HEK293 (cell line): ENCODE measurements at regions not wholly inside any gene's neighbourhood (a gene's known extent, or its start where the extent isn't known, plus 50 kb on each side); places are given as distances from the start of the nearest gene placed in this dataset.

Experiments used
- KLF10 ChIP-seq: fragments of 450-650 bp; IDR thresholded peaks from 2 replicates; pipeline ENCODE4 v1.5.1; 2018; ENCODE audit warnings: missing biosample characterization, mild to moderate bottlenecking, missing genetic modification characterization
- SETDB1 ChIP-seq: IDR thresholded peaks from one replicate; pipeline ENCODE4 v1.6.1; 2017; ENCODE audit warnings: mild to moderate bottlenecking, low read length, moderate library complexity, mixed read lengths; ENCODE audit not compliant: insufficient read length
- ZFP37 ChIP-seq: fragments of 450-650 bp; formaldehyde crosslinking; IDR thresholded peaks from 2 replicates; pipeline ENCODE4 v1.5.1; 2016; ENCODE audit warnings: missing biosample characterization, missing genetic modification characterization
- ZNF121 ChIP-seq: fragments of 450-650 bp; formaldehyde crosslinking; IDR thresholded peaks from 2 replicates; pipeline ENCODE4 v1.5.1; 2016; ENCODE audit warnings: missing biosample characterization, missing genetic modification characterization
- ZNF184 ChIP-seq: fragments of 450-650 bp; IDR thresholded peaks from 2 replicates; pipeline ENCODE4 v1.5.1; 2018; ENCODE audit warnings: missing biosample characterization, mild to moderate bottlenecking, missing genetic modification characterization
- ZNF530 ChIP-seq: fragments of 450-650 bp; formaldehyde crosslinking; IDR thresholded peaks from 2 replicates; pipeline ENCODE4 v1.5.1; 2016; ENCODE audit warnings: low read depth, missing biosample characterization, missing genetic modification characterization
- ZNF624 ChIP-seq: fragments of 450-650 bp; formaldehyde crosslinking; IDR thresholded peaks from 2 replicates; pipeline ENCODE4 v1.5.1; 2017; ENCODE audit warnings: missing biosample characterization, missing genetic modification characterization
- ZNF658 ChIP-seq: fragments of 450-650 bp; formaldehyde crosslinking; IDR thresholded peaks from 2 replicates; pipeline ENCODE4; 2016; ENCODE audit warnings: missing biosample characterization, missing genetic modification characterization
- ZNF843 ChIP-seq: fragments of 450-650 bp; formaldehyde crosslinking; IDR thresholded peaks from 2 replicates; pipeline ENCODE4 v1.5.1; 2016; ENCODE audit warnings: missing biosample characterization, missing genetic modification characterization
- ZSCAN30 ChIP-seq: fragments of 450-650 bp; IDR thresholded peaks from 2 replicates; pipeline ENCODE4 v1.5.1; 2018; ENCODE audit warnings: missing biosample characterization, mild to moderate bottlenecking, missing genetic modification characterization, moderate library complexity
- TF ChIP-seq, protein P1 (sequence below): fragments of 450-650 bp; formaldehyde crosslinking; IDR thresholded peaks from 2 replicates; pipeline ENCODE4 v1.5.1; 2016; ENCODE audit warnings: missing biosample characterization, missing genetic modification characterization
- TF ChIP-seq, protein P2 (sequence below): fragments of 450-650 bp; formaldehyde crosslinking; IDR thresholded peaks from 2 replicates; pipeline ENCODE4 v1.5.1; 2017; ENCODE audit warnings: missing biosample characterization, missing genetic modification characterization
- TF ChIP-seq, protein P3 (sequence below): fragments of 450-650 bp; formaldehyde crosslinking; IDR thresholded peaks from 2 replicates; pipeline ENCODE4 v1.5.1; 2016; ENCODE audit warnings: missing biosample characterization, missing genetic modification characterization
- TF ChIP-seq, protein P4 (sequence below): fragments of 450-650 bp; formaldehyde crosslinking; IDR thresholded peaks from 2 replicates; pipeline ENCODE4 v1.5.1; 2016; ENCODE audit warnings: missing biosample characterization, missing genetic modification characterization

DNA sequence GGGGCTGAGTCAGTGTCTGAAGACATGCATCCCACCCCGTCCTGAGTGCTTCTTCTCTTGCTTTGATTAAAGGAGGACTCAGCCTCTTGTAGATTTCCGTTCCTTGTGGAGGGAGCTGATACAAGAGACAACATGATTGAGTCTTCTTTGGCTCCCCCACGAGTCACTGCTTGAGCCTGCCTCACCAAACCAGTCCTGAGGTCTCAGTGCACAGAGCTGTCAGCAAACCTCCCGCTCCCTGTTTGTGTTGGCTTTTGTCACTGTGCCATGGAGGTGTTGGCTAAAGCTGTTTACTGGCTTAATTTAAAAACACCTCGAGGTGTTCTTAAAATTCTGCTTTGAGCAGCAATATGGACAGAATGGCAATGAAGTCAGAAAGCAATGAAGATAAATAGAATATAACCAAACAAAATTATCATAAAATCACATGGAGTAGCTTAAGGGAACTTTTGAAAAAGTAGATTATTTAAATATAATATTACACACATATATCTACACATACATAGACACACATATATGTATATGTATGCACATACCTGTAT, 234.1 kb upstream of the ANKRD55 start:
- no peak for TF ChIP-seq ZNF624 (tag by site-specific recombination)
- TF ChIP-seq ZNF121 (tag by site-specific recombination), result no peak
- TF ChIP-seq, protein P1, sequence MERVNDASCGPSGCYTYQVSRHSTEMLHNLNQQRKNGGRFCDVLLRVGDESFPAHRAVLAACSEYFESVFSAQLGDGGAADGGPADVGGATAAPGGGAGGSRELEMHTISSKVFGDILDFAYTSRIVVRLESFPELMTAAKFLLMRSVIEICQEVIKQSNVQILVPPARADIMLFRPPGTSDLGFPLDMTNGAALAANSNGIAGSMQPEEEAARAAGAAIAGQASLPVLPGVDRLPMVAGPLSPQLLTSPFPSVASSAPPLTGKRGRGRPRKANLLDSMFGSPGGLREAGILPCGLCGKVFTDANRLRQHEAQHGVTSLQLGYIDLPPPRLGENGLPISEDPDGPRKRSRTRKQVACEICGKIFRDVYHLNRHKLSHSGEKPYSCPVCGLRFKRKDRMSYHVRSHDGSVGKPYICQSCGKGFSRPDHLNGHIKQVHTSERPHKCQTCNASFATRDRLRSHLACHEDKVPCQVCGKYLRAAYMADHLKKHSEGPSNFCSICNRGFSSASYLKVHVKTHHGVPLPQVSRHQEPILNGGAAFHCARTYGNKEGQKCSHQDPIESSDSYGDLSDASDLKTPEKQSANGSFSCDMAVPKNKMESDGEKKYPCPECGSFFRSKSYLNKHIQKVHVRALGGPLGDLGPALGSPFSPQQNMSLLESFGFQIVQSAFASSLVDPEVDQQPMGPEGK (tag by site-specific recombination), result no peak
- TF ChIP-seq ZNF184, result no peak
- TF ChIP-seq, protein P2, sequence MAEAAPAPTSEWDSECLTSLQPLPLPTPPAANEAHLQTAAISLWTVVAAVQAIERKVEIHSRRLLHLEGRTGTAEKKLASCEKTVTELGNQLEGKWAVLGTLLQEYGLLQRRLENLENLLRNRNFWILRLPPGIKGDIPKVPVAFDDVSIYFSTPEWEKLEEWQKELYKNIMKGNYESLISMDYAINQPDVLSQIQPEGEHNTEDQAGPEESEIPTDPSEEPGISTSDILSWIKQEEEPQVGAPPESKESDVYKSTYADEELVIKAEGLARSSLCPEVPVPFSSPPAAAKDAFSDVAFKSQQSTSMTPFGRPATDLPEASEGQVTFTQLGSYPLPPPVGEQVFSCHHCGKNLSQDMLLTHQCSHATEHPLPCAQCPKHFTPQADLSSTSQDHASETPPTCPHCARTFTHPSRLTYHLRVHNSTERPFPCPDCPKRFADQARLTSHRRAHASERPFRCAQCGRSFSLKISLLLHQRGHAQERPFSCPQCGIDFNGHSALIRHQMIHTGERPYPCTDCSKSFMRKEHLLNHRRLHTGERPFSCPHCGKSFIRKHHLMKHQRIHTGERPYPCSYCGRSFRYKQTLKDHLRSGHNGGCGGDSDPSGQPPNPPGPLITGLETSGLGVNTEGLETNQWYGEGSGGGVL (tag by site-specific recombination), result no peak
- TF ChIP-seq, protein P3, sequence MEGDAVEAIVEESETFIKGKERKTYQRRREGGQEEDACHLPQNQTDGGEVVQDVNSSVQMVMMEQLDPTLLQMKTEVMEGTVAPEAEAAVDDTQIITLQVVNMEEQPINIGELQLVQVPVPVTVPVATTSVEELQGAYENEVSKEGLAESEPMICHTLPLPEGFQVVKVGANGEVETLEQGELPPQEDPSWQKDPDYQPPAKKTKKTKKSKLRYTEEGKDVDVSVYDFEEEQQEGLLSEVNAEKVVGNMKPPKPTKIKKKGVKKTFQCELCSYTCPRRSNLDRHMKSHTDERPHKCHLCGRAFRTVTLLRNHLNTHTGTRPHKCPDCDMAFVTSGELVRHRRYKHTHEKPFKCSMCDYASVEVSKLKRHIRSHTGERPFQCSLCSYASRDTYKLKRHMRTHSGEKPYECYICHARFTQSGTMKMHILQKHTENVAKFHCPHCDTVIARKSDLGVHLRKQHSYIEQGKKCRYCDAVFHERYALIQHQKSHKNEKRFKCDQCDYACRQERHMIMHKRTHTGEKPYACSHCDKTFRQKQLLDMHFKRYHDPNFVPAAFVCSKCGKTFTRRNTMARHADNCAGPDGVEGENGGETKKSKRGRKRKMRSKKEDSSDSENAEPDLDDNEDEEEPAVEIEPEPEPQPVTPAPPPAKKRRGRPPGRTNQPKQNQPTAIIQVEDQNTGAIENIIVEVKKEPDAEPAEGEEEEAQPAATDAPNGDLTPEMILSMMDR (tag by site-specific recombination), result no peak
- no peak for TF ChIP-seq ZNF658 (tag by site-specific recombination)
- TF ChIP-seq, protein P4, sequence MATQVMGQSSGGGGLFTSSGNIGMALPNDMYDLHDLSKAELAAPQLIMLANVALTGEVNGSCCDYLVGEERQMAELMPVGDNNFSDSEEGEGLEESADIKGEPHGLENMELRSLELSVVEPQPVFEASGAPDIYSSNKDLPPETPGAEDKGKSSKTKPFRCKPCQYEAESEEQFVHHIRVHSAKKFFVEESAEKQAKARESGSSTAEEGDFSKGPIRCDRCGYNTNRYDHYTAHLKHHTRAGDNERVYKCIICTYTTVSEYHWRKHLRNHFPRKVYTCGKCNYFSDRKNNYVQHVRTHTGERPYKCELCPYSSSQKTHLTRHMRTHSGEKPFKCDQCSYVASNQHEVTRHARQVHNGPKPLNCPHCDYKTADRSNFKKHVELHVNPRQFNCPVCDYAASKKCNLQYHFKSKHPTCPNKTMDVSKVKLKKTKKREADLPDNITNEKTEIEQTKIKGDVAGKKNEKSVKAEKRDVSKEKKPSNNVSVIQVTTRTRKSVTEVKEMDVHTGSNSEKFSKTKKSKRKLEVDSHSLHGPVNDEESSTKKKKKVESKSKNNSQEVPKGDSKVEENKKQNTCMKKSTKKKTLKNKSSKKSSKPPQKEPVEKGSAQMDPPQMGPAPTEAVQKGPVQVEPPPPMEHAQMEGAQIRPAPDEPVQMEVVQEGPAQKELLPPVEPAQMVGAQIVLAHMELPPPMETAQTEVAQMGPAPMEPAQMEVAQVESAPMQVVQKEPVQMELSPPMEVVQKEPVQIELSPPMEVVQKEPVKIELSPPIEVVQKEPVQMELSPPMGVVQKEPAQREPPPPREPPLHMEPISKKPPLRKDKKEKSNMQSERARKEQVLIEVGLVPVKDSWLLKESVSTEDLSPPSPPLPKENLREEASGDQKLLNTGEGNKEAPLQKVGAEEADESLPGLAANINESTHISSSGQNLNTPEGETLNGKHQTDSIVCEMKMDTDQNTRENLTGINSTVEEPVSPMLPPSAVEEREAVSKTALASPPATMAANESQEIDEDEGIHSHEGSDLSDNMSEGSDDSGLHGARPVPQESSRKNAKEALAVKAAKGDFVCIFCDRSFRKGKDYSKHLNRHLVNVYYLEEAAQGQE (tag by site-specific recombination), result no peak
- no peak for TF ChIP-seq KLF10 (tag by site-specific recombination)
- TF ChIP-seq ZNF843 (tag by site-specific recombination), result no peak
- TF ChIP-seq ZFP37, result no peak
- TF ChIP-seq SETDB1, result no peak
- TF ChIP-seq ZSCAN30 (tag by site-specific recombination), result no peak
- no peak for TF ChIP-seq ZNF530 (tag by site-specific recombination)
